B cell (primary cell): ENCODE measurements at regions not wholly inside any gene's neighbourhood (a gene's known extent, or its start where the extent isn't known, plus 50 kb on each side); places are given as distances from the start of the nearest gene placed in this dataset.

ENCODE experiments used
- ATAC-seq: fragments of 200-7000 bp; cut with Tn5 transposase; one replicate; pipeline ENCODE4 v1.10.0; 2021; ENCODE audit warnings: low read depth, mild to moderate bottlenecking, moderate number of reproducible peaks, moderate library complexity
- CTCF ChIA-PET: fragments of 350-600 bp; sonication (Branson Sonifier 250); formaldehyde crosslinking; loops from one replicate; lab custom pipeline; 2021; ENCODE audit warnings: antibody characterized with exemption, inconsistent platforms; lab: Charles Lee
- POLR2A ChIA-PET: fragments of 350-600 bp; sonication (Branson Sonifier 250); formaldehyde crosslinking; loops from one replicate; lab custom pipeline; 2021; ENCODE audit warnings: antibody characterized with exemption; lab: Charles Lee
- DNase-seq: peaks from one replicate; pipeline ENCODE4 v3.0.0; 2013
- H2AFZ ChIP-seq: 2 replicates; pipeline ENCODE4 v1.6.1; 2012; ENCODE audit warnings: mild to moderate bottlenecking, low read depth, low read length; ENCODE audit not compliant: insufficient read depth, poor library complexity, severe bottlenecking
- H3K27ac ChIP-seq, 2 donors: 1 replicate in 1 of 2; 2 replicates in 1 of 2; pipeline ENCODE4 v1.5.1; 2012 to 2013; ENCODE audit warnings: low read length in 2 of 2, mild to moderate bottlenecking in 2 of 2, moderate library complexity in 1 of 2
- H3K27me3 ChIP-seq, 4 experiments: fragments of 200-600 bp in 1 of 4; sonication (generic) in 1 of 4; replicated peaks in 1 of 4; 1 replicate in 2 of 4; 2 replicates in 2 of 4; pipeline versions ENCODE4 v1.6.1 to v1.7.0; 2013 to 2016; ENCODE audit warnings: low read length in 3 of 4, mild to moderate bottlenecking in 2 of 4, mixed read lengths in 1 of 4, moderate library complexity in 1 of 4; ENCODE audit not compliant: insufficient read depth in 4 of 4, control insufficient read depth in 3 of 4; ENCODE audit errors: control extremely low read depth in 1 of 4
- H3K36me3 ChIP-seq, 2 experiments: replicated peaks in 1 of 2; 1 replicate in 1 of 2; 2 replicates in 1 of 2; pipeline versions ENCODE4 v1.6.1 to v1.7.1; 2013; ENCODE audit warnings: low read length in 1 of 2; ENCODE audit not compliant: insufficient read depth in 2 of 2, control insufficient read depth in 1 of 2; ENCODE audit errors: control extremely low read depth in 1 of 2, extremely low read depth in 1 of 2
- H3K4me1 ChIP-seq, 2 donors: fragments of 200-600 bp in 1 of 2; sonication (generic) in 1 of 2; 1 replicate in 1 of 2; 2 replicates in 1 of 2; pipeline versions ENCODE4 v1.5.1 to v1.6.1; 2013 to 2017; ENCODE audit warnings: low read length in 2 of 2; ENCODE audit not compliant: control insufficient read depth in 2 of 2, insufficient read depth in 2 of 2
- H3K4me2 ChIP-seq: replicated peaks from 2 replicates; pipeline ENCODE3; 2012; ENCODE audit warnings: mild to moderate bottlenecking, low read depth, low read length; ENCODE audit not compliant: poor library complexity, severe bottlenecking
- H3K4me3 ChIP-seq, 5 experiments: fragments of 200-600 bp in 1 of 5; sonication (generic) in 1 of 5; 1 replicate in 3 of 5; 2 replicates in 2 of 5; pipeline versions ENCODE4 v1.5.1 to v1.7.0; 2011 to 2016; ENCODE audit warnings: low read length in 4 of 5, mild to moderate bottlenecking in 4 of 5, low read depth in 2 of 5, control low read depth in 1 of 5, moderate library complexity in 1 of 5; ENCODE audit not compliant: insufficient read depth in 1 of 5; ENCODE audit errors: control extremely low read depth in 1 of 5, extremely low read depth in 1 of 5
- H3K79me2 ChIP-seq: fragments of 200-600 bp; sonication (generic); one replicate; pipeline ENCODE4 v1.6.0; 2016; ENCODE audit warnings: low read length; ENCODE audit not compliant: control insufficient read depth, insufficient read depth
- H3K9ac ChIP-seq: fragments of 200-600 bp; sonication (generic); 2 replicates; pipeline ENCODE4 v1.6.1; 2017; ENCODE audit warnings: mild to moderate bottlenecking, low read length, moderate library complexity
- H3K9me3 ChIP-seq, 3 donors: one replicate each; pipeline versions ENCODE4 v1.6.1 to v1.7.1; 2013; ENCODE audit warnings: low read length in 2 of 3; ENCODE audit not compliant: control insufficient read depth in 2 of 3, insufficient read depth in 1 of 3; ENCODE audit errors: control extremely low read depth in 1 of 3
- H4K20me1 ChIP-seq: 2 replicates; pipeline ENCODE4 v1.6.0; 2012; ENCODE audit warnings: mild to moderate bottlenecking, low read length; ENCODE audit not compliant: insufficient read depth, control insufficient read depth, poor library complexity, severe bottlenecking
- H3K27ac Mint-ChIP-seq: one replicate; pipeline ENCODE4 v1.8.0; 2021; ENCODE audit warnings: mixed read lengths
- H3K27me3 Mint-ChIP-seq: one replicate; pipeline ENCODE4 v1.8.0; 2021; ENCODE audit warnings: mixed read lengths
- H3K4me1 Mint-ChIP-seq: one replicate; pipeline ENCODE4 v1.8.0; 2021; ENCODE audit warnings: mixed read lengths
- H3K4me3 Mint-ChIP-seq: one replicate; pipeline ENCODE4 v1.8.0; 2021; ENCODE audit warnings: mixed read lengths
- H3K9me3 Mint-ChIP-seq: one replicate; pipeline ENCODE4 v1.8.0; 2022; ENCODE audit warnings: mixed read lengths; ENCODE audit not compliant: insufficient read depth
- CTCF ChIP-seq: fragments of 200-600 bp; IDR thresholded peaks from one replicate; pipeline ENCODE4 v1.8.0; 2022; ENCODE audit warnings: antibody characterized with exemption, mild to moderate bottlenecking
- EZH2 ChIP-seq: IDR thresholded peaks from 2 replicates; pipeline ENCODE4 v1.6.1; 2012; ENCODE audit warnings: borderline replicate concordance, low read depth, mild to moderate bottlenecking, moderate library complexity, low read length; ENCODE audit not compliant: insufficient read depth, poor library complexity, severe bottlenecking
- WGBS: methylation state at CpG from one replicate; pipeline ENCODE4 v1.1.5; 2013; ENCODE audit warnings: missing lambda C conversion rate; ENCODE audit not compliant: insufficient coverage; 5-methylcytosine and 5-hydroxymethylcytosine counted together
- intact Hi-C: fragments of 100-400 bp; cut with micrococcal nuclease; formaldehyde crosslinking; loops from one replicate; pipeline ENCODE4 v1.10.0; 2022

GRCh38 chr9:71483436-71483835 is 284.9 kb downstream of the CEMIP2 start:
- Histone ChIP-seq H3K79me2 (no peaks in the 10 kb centered on the region), H3K27me3 (peaks cover 0 to 8% (median 4%) of the 10 kb centered on the region in 4 experiments), H3K36me3 (no peaks in the 10 kb centered on the region), H3K4me2 (no peak overlapping the region), H4K20me1 (no peaks in the 10 kb centered on the region), H2AFZ (no peak overlapping the region), H3K4me1 (no peaks in the 10 kb centered on the region), H3K9ac (no peak overlapping the region), H3K9me3 (no peaks in the 10 kb centered on the region), H3K4me3 (no peak overlapping the region), H3K27ac (no peak overlapping the region)
- Mint-ChIP-seq H3K27me3 (peaks cover 19% of the 10 kb centered on the region), H3K27ac (no peak overlapping the region), H3K9me3 (no peaks in the 10 kb centered on the region), H3K4me1 (no peaks in the 10 kb centered on the region), H3K4me3 (no peak overlapping the region)
- no peak for ATAC-seq
- POLR2A ChIA-PET: no interaction called here
- intact Hi-C loops: no loop called here
- 28% methylated on average over 2 of the region's 4 CpGs for WGBS
- TF ChIP-seq CTCF: no peak
- no peak for TF ChIP-seq EZH2
- no peak for DNase-seq
- CTCF ChIA-PET: no interaction called here

- POLR2A ChIA-PET: no interaction called here
- Histone ChIP-seq H3K36me3 (no peaks in the 10 kb centered on the region), H3K9ac (no peak overlapping the region), H3K4me3 (no peak overlapping the region), H3K27ac (no peak overlapping the region), H2AFZ (no peak overlapping the region), H3K27me3 (peaks cover 0 to 2% (median 0%) of the 10 kb centered on the region in 4 experiments), H3K4me2 (no peak overlapping the region), H3K79me2 (no peaks in the 10 kb centered on the region), H4K20me1 (no peaks in the 10 kb centered on the region), H3K9me3 (no peaks in the 10 kb centered on the region), H3K4me1 (no peaks in the 10 kb centered on the region)
- DNase-seq (no peak), ATAC-seq (no peak)
- no peak overlapping the region for H3K27ac Mint-ChIP-seq
- no peaks in the 10 kb centered on the region for H3K4me1 Mint-ChIP-seq
- WGBS: 100% methylated on average over 2 of the region's 4 CpGs
- no peak overlapping the region for H3K4me3 Mint-ChIP-seq
- intact Hi-C loops: no loop called here
- peaks cover 8% of the 10 kb centered on the region for H3K27me3 Mint-ChIP-seq
- CTCF ChIA-PET: no interaction called here
- no peaks in the 10 kb centered on the region for H3K9me3 Mint-ChIP-seq
- TF ChIP-seq EZH2 (no peak), CTCF (no peak)
These were observed 288.7 kb downstream of the CEMIP2 start for GRCh38 chr9:71479621-71480020.
